ENCODE measurements at regions not wholly inside any gene's neighbourhood (a gene's known extent, or its start where the extent isn't known, plus 50 kb on each side); places are given as distances from the start of the nearest gene placed in this dataset.

DNA sequence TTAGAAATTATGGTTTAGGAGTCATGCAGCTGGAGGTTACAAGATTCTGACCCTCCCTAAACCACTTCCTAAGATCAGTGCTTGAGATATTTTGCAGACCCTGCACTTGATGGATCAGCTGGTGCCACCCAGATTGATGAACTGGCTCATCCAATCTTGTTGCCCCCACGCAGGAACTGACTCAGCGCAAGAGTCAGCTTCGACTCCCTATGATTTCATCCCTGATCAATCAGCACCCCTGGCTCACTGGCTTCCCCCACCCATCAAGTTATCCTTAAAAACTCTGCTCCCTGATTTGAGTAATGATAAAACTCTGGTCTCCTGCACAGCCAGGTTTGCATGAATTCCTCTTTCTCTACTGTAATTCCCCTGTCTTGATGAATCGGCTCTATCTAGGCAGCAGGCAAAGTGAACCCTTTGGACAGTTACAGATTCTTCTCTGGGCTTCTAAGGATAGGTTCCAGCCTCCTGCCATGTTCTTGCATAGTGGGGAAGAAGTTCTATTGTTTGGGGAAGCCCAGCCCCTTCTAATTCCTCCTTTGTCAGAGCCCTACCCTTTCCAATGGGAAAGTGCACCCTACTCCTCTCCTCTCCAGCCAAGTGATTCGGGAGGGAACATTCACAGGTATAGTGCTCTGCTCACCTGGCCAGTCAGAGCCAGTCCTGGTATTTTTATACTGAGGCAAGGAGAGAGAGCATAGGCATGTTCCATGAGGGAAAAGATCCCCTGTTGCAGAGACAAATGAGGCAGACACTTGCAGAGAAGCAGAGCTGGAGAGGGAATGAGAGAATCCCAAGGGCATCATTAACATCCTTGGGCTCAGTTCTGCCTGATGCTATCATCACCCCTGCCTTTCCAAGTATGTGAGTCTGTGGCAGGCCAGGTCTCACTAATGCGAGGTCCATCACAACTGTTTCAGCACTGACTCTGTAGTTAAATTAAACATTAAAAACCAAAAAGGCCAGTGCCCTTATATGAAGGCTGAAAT, 224.4 kb upstream of the GALNT17 start:
- DNase-seq: no peak

DNA sequence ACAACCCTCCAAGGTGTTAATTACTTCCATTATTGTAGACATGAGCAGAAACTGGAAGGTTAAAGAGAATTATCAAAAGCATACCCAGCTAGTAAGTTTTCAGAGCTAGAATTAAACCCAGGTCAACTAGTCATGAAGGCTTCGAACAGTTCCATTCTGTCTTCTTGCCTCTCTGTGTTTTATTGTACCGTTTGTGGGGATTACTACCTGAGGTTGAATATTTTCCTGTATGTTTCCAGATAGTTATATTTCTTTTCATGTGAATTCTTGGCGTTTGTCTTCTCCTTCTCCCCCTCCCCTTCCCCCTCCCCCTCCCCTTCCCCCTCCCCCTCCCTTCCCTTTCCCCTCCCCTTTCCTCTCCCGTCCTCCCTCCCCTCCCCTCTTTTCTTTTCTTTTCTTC, 218.0 kb upstream of the GALNT17 start:
- DNase-seq: no peak

DNA sequence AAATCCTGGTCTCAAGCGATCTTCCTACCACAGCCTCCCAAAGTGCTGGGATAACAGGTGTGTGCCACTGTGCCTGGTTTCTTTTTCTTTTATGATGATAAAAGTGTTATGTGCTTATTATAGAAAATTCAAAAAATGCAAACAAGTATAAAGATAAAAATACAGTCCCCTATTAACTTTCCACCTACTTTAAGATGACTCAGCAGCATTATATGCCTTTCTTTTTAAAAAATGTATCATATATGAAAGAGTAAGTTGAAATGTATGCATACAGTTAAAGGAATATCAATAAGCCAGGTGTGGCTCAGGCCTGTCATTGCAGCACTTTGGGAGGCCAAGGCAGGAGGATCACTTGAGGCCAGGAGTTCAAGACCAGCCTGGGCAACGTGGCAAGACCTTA, 216.9 kb upstream of the GALNT17 start:
- DNase-seq: no peak

DNA sequence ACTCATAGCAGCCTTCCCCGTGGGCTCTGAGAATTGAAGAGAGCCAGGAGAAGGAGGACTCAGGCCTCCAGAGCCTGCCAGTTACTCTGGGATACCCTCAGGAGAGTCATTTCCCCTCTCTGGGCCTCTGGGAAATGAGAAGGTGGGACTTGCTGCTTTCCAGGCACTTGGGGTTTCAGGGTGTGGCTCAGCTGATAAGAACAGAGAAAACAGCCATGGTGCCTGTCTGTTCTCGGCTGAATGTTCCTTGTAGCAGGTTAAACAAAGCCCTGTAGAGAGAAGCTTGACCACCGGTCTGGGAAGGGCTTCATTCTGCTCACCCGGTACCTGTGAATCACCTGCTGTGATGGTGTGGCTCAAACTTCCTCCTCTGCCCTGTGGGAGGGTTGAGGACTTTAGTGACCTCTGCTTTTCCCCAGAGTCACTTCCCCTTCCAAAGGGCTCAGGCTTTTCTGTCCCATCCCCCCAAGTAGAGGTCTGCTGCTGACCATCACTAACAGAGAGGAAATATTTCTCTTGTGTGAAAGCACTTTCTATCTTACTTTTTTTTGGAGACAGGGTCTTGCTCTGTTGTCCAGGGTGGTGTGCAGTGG, 212.4 kb upstream of the GALNT17 start:
- no peak for DNase-seq

DNA sequence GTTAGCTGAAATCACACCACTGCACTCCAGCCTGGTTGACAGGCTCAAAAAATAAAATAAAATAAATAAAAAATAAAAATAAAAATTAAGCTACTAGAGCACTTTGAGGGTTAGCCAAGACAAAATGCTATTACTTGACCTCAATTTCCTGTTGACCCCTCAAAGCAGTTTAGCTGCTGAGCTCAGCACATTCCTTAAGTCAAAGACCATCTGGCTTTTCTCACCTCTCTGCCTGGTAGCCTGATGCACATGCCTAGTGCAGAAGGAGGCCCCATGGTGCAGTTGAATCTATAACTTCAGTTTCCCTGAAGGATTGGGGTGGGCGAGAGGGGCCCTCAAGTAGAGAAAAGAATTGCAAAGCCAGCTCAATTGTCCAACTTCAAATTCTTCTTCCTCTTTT, 211.1 kb upstream of the GALNT17 start:
- no peak for DNase-seq

DNA sequence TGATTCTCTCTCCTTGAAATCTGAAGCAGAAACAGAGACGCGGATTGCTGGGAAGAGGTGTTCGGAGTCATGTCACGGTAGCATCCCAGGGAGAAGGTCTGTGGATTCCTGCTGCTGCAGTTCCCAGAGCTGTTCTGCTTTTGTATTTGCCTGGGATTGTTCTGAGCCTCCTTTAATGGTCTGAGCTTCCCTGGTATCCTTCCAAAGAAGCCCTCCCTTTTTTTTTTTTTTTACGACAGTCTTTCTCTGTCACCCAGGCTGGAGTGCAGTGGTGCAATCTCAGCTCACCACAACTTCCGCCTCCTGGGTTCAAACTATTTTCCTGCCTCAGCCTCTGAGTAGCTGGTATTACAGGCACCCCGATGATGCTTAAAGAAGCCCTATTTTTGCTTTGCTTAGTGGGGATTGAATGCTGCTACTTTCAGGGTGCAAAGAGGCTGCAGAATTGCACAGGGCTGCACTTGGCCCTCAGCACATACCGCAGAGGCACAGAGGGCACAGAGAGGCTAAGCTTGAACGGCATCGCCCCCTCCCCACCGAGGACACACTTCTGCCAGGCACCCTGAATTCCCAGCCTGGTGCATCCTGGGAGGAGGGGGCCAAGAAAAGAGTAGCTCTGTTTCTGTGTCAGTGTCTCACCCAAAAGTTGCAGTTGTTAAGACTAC, 208.6 kb upstream of the GALNT17 start:
- no peak for DNase-seq

DNA sequence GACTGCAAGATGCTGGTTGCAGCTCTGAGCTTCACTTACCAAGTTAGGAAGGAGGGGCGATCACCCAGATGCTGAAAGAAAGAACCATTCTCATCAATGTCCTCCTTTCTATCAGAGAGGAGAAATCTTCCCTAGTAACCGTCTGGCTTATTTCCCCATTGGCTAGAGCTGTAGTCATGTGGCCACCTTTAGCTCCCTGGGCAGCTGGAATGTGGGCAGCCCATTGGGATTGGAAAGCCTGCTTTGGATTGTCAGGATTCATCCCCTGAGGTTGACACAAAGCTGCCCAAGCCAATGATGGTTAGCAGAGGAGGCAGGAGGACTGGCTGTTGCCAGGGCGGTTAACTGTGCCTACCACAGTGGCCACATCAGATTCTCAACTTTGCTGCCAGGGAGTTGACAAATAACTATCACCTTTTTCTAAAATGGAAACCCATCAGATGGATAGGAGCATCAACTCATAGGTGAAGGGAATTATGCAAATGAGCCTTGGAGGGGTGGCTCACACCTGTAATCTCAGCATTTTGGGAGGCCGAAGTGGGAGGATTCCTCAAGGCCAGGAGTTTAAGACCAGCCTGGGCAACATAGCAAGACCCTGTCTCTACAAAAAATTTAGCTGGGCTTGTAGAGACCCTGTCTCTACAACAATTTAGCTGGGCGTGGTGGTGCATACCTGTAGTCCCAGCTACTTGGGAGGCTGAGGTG, 206.4 kb upstream of the GALNT17 start:
- no peak for DNase-seq

DNA sequence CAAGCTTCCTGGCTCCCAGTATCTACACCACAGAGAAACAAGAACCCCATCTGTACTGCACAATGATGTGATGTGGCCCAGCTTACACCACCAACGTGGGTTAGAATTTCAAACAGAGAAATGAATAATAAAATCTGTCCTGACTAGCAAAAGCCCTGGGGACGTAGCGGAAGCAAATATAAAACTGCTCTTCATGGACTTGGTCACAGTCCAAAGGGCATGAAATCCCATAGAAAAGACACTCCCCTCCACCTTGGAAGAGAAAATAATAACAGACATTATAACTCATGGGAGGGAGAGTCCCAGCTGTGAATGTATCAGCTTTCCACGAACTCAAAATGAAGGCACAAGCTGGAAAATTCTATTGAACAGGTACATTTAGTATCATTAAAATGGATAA, 205.3 kb upstream of the GALNT17 start:
- DNase-seq: no peak

DNA sequence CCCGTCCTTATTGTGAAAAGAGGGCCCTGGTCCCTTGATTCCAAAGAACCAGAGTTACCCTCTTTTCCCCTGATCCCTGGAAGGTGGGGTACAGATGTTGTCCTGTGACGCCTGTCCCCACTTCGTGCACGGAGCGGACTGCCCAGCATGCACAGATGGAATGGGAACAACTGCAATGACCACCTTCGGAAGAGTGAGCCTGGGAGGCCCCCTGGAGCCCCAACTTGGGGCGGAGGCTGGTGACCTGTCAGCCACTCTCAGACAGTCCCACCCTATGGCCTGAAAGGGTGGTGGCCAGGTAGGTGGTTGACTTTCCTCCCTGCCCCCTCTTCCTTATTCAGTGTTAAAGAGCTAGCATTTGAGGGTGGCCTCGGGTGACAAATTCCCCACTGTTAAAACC, 196.6 kb upstream of the GALNT17 start:
- no peak for DNase-seq

DNA sequence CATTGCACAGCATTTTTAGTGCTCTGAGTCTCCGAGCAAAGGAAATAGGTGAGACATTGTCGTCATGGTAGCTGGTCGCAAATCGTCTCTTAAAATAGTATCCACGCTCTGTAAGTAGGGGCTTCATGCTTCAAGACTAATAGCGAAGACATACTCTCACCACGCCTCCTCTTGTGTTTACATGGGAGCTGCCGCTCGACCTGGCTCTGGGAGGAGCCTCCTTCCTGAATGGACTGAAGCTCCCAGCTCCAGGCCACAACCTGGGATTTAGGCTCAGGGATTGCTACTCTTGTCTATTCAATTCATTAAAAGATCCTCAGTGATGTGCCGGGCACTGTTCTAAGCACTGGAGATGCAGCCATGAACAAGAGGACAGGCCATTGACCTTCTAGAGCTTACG, 196.1 kb upstream of the GALNT17 start:
- no peak for DNase-seq

DNA sequence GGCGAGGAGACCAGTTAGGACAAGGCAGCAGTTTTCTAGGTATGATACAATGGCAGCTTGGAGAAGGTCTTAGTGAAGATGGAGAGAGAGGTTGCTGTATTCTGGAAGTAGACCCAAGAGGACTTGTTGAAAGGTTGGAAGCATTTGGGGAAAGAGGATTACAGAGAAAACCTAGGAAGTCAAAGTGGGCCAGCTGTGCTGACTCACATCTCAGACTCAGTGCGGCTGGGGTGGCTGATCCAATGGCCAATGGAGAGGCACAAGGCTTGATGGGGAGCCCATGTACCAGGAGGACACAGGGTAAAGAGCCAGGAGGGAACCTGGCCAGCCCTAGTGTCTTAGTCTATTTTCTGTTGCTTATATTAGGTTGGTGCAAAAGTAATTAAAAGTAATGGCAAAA, 194.5 kb upstream of the GALNT17 start:
- DNase-seq: no peak

DNA sequence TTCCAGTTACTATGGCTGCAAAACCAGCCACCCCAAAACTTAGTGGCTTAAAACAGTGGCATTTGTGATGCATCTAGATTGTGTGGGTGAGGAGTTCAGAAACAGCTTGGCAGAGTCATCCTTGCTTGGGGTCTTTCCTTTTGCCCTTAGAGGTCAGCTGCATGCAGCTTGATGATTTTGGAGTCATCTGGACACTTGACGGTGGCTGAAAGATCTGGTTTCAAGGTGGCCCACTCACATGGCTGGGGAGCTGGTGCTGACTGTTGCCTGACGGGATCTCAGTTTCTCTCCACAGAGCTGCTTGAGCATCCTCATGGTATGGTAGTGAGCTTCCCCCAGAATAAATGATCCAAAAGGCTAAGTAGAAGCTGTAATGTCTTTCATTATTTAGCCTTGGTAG, 191.3 kb upstream of the GALNT17 start:
- no peak for DNase-seq

DNA sequence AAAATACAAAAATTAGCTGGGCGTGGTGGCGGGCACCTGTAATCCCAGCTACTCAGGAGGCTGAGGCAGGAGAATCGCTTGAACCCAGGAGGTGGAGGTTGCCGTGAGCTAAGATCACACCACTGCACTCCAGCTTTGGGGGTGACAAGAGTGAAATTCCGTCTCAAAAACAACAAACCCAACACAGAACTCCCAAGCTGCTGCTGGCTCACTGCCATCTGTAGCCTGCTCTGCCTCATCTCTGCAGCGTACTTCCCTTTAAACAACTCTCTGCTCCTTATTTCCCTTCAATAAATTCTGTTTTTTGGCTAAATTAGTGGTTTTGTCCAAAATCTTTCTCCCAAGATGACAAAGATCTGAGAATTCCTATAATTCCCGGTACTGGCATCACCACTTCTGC, 189.2 kb upstream of the GALNT17 start:
- no peak for DNase-seq

DNA sequence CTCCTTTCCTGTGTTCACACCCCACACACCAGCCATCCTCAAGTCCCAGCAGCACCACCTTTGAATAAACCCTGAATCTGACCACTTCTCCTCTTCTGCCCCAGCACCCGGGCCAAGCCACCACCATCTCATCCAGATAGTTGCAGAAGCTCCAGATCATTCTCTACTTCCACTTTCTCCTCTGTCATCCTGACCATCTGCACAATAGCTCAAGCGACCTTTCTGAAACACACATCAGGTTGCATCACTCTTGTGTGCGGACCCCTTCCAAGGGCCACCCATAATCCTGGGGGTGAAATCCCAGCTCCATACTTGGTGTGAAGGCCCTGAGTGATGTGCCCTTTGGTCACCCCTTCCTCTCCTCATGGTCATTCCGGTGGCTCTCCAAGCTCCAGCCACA, 187.4 kb upstream of the GALNT17 start:
- DNase-seq: no peak

DNA sequence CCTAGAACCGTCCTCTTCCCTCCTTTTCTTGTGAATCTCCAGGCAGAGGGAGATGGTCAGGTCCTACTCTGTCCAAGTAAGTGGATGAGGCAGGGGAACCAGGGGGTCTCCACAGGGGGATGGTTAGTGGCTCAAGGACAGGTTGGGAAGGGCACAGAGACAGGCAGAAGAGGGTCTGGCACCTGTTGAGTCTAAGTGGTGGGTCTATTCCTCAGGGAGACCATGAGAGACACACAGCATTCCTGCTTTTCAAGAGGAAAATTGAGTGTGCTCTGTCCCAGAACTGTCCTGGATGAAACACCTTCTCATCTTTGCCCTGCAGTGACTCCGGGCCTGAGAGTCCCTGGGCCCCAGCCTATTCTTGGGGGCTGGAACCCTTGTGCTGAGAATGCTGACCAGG, 184.8 kb upstream of the GALNT17 start:
- no peak for DNase-seq

DNA sequence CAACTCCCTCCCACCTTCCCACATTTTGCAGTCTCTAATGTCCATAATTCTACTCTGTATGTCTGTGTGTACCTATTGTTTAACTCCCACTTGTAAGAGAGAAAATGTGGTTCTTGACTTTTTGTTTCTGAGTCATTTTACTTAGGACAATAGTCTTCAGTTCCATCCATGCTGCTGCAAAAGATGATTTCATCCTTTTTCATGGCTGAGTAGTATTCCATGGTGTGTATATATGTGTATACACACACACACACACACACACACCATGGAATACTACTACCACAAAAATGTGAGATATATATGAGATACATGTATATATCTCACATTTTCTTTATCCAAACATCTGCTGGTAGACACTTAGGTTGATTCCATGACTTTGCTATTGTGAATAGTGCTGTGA, 182.1 kb upstream of the GALNT17 start:
- no peak for DNase-seq

DNA sequence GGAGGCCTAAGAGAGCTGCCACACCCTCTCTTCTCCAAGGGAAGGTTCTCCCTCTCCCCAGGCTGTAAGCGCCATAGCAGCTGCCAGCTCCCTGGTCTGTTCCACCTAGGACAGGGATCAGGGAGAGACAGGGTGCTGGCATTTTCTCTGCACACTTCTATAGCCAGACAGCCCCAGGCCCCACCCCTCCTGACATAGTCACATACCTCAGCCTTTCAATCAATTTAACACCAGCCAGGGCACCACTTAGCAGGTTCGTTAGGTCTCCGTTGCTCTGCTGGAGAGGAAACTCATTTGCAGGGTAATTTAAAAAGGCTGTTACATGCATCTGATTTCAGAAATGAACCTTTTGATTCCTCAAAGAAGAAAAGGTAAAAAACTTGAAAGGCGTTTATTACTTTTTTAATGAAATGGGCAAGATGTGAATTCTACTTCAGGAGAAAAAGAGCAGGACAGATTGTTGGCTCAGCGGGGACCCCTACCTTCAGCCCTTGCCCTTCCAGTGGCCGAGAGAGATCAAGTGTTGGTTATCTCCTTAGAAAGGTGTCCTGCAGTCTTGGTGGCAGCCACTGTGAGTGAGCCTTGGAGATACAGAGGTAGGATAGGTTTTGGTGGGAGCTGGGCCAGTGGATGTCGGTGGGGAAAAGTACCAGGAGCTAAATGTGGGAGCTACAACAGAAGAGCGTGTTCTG, 180.5 kb upstream of the GALNT17 start:
- no peak for DNase-seq

DNA sequence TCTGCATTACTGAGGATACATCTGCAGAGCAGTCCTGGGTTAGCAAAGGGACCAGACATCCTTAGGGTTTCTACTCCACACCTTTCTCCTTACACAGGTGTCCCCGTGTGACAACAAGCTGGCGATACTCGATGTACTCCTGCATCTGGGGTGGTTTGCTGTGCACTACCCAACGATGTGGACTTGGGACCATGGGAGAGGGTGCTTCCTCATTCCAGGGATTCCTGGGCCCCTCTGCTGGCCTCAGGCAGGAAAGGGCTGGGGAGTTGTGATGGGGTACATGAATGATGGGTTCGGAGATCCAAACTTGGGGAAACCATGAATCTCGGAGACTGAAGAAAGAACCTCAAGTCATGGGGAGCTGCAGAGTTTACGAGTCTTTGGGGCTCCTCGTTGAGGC, 179.6 kb upstream of the GALNT17 start:
- no peak for DNase-seq

DNA sequence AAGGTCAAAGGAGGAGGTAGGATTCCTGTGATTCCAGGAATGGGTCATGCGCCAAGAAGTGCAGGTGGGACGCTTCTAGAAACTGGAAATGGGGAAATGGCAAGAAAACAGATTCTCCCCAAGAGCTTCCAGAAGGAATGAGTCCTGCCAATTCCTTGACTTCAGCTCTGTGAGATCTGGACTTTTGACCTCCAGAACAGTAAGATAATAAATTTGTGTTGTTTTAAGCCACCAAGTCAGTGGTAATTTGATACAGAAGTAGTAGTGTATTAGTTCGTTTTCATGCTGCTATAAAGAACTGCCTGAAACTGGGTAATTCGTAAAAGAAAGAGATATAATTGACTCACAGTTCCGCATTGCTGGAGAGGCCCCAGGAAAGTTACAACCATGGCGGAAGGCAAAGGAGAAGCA, 178.6 kb upstream of the GALNT17 start:
- no peak for DNase-seq

DNA sequence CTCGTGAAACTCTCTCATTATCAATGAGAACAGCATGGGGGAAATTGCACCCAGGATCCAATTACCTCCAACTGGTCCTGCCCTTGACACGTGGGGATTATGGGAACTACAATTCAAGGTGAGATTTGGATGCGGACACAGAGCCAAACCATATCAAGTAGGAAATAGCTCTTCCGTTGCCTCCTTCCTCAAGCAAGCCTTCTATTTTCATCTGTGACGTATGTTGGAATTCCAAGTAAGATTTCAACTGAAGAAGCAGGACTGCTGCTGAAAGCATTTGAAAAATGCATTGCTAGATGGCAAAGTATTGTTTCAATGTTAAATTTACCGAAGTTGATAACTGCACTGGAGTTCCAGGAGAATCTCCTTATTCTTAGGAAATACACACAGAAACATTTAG, 178.1 kb upstream of the GALNT17 start:
- no peak for DNase-seq

DNA sequence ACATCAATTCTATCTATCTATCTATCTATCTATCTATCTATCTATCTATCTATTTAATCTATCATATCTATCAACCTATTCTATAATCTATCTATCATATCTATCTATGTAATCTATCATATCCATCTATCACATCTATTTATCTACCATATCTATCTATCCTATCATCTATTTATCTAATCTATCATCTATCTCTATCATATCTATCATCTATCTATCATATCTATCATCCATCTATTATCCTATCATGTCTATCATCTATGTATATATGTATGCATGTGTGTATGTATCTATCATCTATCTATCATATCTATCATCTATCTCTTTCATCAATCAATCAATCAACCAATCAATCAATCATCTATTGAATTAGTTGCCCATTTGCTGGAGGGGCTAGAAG, 159.3 kb upstream of the GALNT17 start:
- DNase-seq: no peak

DNA sequence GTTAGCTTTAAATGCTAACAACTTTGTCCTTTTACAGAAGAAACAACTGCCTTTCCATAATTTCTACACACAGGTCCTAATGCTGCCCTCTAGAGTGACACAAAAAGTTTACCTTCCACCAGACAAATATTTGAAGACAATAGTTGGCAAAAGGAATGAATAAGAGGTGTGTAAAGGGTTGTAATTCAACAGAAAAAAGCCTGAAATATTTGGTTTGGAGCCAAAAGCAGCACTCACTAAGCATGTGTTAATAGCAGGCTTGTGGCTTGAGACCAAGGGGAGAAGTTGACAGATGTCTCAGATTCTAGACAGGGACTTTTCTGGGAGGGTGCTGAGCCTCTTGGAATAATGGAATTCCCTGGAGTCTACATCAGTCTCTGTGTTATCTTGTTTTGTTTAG, 156.2 kb upstream of the GALNT17 start:
- no peak for DNase-seq

DNA sequence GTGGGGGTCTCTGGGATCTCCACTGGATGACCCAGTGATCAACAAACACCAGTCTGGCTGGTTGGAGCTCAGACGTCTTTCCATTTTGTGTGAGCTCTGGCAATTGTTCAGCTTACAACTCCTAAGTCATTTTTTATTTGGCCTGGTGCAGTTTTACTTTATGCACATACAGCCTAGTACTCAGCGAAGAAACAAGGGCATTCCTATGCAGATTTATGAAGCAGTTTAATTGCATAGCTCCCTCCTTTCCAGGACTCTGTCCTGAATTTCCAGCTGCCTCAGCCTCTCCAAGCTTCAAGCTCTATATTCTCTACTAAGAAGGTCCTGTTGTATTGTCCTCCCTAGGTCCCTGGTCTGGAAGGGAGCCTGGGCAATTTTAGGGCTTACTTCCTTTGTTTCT, 145.6 kb upstream of the GALNT17 start:
- DNase-seq: no peak
